GM23338 (cell line): ENCODE measurements at regions not wholly inside any gene's neighbourhood (a gene's known extent, or its start where the extent isn't known, plus 50 kb on each side); places are given as distances from the start of the nearest gene placed in this dataset.

Experiments
- ATAC-seq: fragments of 200-7000 bp; cut with Tn5 transposase; 3 replicates; pipeline ENCODE4 v1.9.1; 2020
- DNase-seq: peaks from one replicate; pipeline ENCODE4 v3.0.0-alpha.2; 2015; ENCODE audit warnings: low spot score
- H2AFZ ChIP-seq: fragments of 200-600 bp; sonication (generic); 2 replicates; pipeline ENCODE4 v1.8.0; 2016; ENCODE audit warnings: antibody characterized with exemption, mild to moderate bottlenecking, moderate library complexity
- H3F3A ChIP-seq: fragments of 200-600 bp; sonication (generic); replicated peaks from 2 replicates; pipeline ENCODE4 v1.8.0; 2017; ENCODE audit warnings: antibody characterized with exemption, mixed run types, low read depth
- H3K27ac ChIP-seq: fragments of 200-600 bp; sonication (generic); 2 replicates; pipeline ENCODE4 v1.6.1; 2016; ENCODE audit warnings: low read depth
- H3K27me3 ChIP-seq: fragments of 200-600 bp; sonication (generic); 2 replicates; pipeline ENCODE4 v1.8.0; 2016; ENCODE audit warnings: mild to moderate bottlenecking, mixed run types, moderate library complexity; ENCODE audit not compliant: insufficient read depth
- H3K36me3 ChIP-seq: fragments of 200-600 bp; sonication (generic); 2 replicates; pipeline ENCODE4 v1.8.0; 2016; ENCODE audit warnings: mild to moderate bottlenecking; ENCODE audit not compliant: insufficient read depth
- H3K4me1 ChIP-seq: fragments of 200-600 bp; sonication (generic); 2 replicates; pipeline ENCODE4 v1.8.0; 2016; ENCODE audit warnings: mild to moderate bottlenecking, moderate library complexity; ENCODE audit not compliant: insufficient read depth
- H3K4me2 ChIP-seq: fragments of 200-600 bp; sonication (generic); 2 replicates; pipeline ENCODE4 v1.7.1; 2017; ENCODE audit warnings: mixed run types
- H3K4me3 ChIP-seq: fragments of 200-600 bp; sonication (generic); 2 replicates; pipeline ENCODE4 v1.6.1; 2016; ENCODE audit warnings: mixed run types
- H3K79me2 ChIP-seq: fragments of 200-600 bp; sonication (generic); replicated peaks from 2 replicates; pipeline ENCODE4 v1.8.0; 2017; ENCODE audit warnings: mild to moderate bottlenecking; ENCODE audit not compliant: insufficient read depth
- H3K9me2 ChIP-seq: fragments of 200-600 bp; sonication (generic); 2 replicates; pipeline ENCODE4 v1.8.0; 2017; ENCODE audit not compliant: insufficient read depth
- H4K20me1 ChIP-seq: fragments of 200-600 bp; sonication (generic); replicated peaks from 2 replicates; pipeline ENCODE4 v1.8.0; 2017; ENCODE audit warnings: mild to moderate bottlenecking; ENCODE audit not compliant: insufficient read depth
- H3K27ac Mint-ChIP-seq: 2 replicates; pipeline ENCODE4 v1.8.0; 2020; ENCODE audit warnings: inconsistent platforms, mild to moderate bottlenecking, moderate library complexity, mixed read lengths
- H3K27me3 Mint-ChIP-seq: 3 replicates; pipeline ENCODE4 v1.8.0; 2022; ENCODE audit warnings: low read depth, mild to moderate bottlenecking, moderate library complexity, mixed read lengths, inconsistent platforms; ENCODE audit not compliant: insufficient read depth, poor library complexity
- H3K36me3 Mint-ChIP-seq: 3 replicates; pipeline ENCODE4 v1.8.0; 2021; ENCODE audit warnings: low read depth, mild to moderate bottlenecking, inconsistent platforms, moderate library complexity, mixed read lengths
- H3K4me1 Mint-ChIP-seq: 3 replicates; pipeline ENCODE4 v1.8.0; 2020; ENCODE audit warnings: mild to moderate bottlenecking, inconsistent platforms, mixed read lengths
- H3K4me3 Mint-ChIP-seq: 3 replicates; pipeline ENCODE4 v1.8.0; 2021; ENCODE audit warnings: moderate library complexity, mild to moderate bottlenecking, inconsistent platforms, mixed read lengths
- H3K9me3 Mint-ChIP-seq: 3 replicates; pipeline ENCODE4 v1.8.0; 2020; ENCODE audit warnings: moderate library complexity, mild to moderate bottlenecking, inconsistent platforms, mixed read lengths
- CREB1 ChIP-seq: fragments of 250-450 bp; sonication (Bioruptor Pico); IDR thresholded peaks from 2 replicates; pipeline ENCODE4 v1.5.0; 2020; ENCODE audit warnings: low read depth, mild to moderate bottlenecking, moderate library complexity
- CTCF ChIP-seq, 2 experiments: fragments of 200-600 bp in 1 of 2; sonication (generic) in 1 of 2; conservative IDR thresholded peaks; 2 replicates each; pipeline versions ENCODE4 v1.5.1 to v1.6.1; 2016 to 2017; ENCODE audit warnings: antibody characterized with exemption in 2 of 2, low read depth in 2 of 2, mild to moderate bottlenecking in 2 of 2, moderate library complexity in 1 of 2
- EZH2 ChIP-seq: fragments of 200-600 bp; sonication (generic); IDR thresholded peaks from one replicate; pipeline ENCODE4 v1.8.0; 2017; ENCODE audit warnings: antibody characterized with exemption, mild to moderate bottlenecking, low read depth; ENCODE audit not compliant: unreplicated experiment
- EZH2phosphoT487 ChIP-seq: fragments of 200-600 bp; sonication (generic); IDR thresholded peaks from one replicate; pipeline ENCODE4 v1.8.1; 2018; ENCODE audit warnings: antibody characterized with exemption; ENCODE audit not compliant: unreplicated experiment
- JUNB ChIP-seq: IDR thresholded peaks from one replicate; pipeline ENCODE4 v1.6.1; 2016; ENCODE audit warnings: antibody characterized with exemption; ENCODE audit not compliant: unreplicated experiment
- NANOG ChIP-seq: IDR thresholded peaks from 2 replicates; pipeline ENCODE4 v1.6.1; 2016; ENCODE audit warnings: antibody characterized with exemption, borderline replicate concordance
- POLR2AphosphoS5 ChIP-seq: IDR thresholded peaks from 2 replicates; pipeline ENCODE4 v1.6.1; 2016; ENCODE audit warnings: antibody characterized with exemption, low read depth
- REST ChIP-seq: IDR thresholded peaks from one replicate; pipeline ENCODE4 v1.6.1; 2018; ENCODE audit warnings: antibody characterized with exemption; ENCODE audit not compliant: unreplicated experiment
- STAT1 ChIP-seq: IDR thresholded peaks from one replicate; pipeline ENCODE4 v1.6.1; 2016; ENCODE audit warnings: antibody characterized with exemption; ENCODE audit not compliant: unreplicated experiment
- ZNF462 ChIP-seq: fragments of 250-450 bp; sonication (Bioruptor Pico); IDR thresholded peaks from 2 replicates; pipeline ENCODE4 v1.5.0; 2020; ENCODE audit warnings: mild to moderate bottlenecking, moderate library complexity

- Histone ChIP-seq H3K27ac (no peak overlapping the region), H4K20me1 (peaks cover 30% of the 10 kb centered on the region), H2AFZ (no peak overlapping the region), H3F3A (no peaks in the 10 kb centered on the region), H3K79me2 (no peaks in the 10 kb centered on the region), H3K36me3 (no peaks in the 10 kb centered on the region), H3K27me3 (peaks cover 100% of the 10 kb centered on the region), H3K4me2 (peak overlapping the region; percentile 86), H3K4me3 (peak overlapping the region; percentile 64), H3K4me1 (peaks cover 30% of the 10 kb centered on the region), H3K9me2 (no peaks in the 10 kb centered on the region)
- H3K27ac Mint-ChIP-seq, result no peak overlapping the region
- peak; percentile 24 for DNase-seq
- H3K36me3 Mint-ChIP-seq, result no peaks in the 10 kb centered on the region
- peak; percentile 10 for ATAC-seq
- no peaks in the 10 kb centered on the region; the same call in 2 of the 3 replicates for H3K9me3 Mint-ChIP-seq
- peaks cover 34% of the 10 kb centered on the region for H3K4me1 Mint-ChIP-seq
- H3K27me3 Mint-ChIP-seq, result peaks cover 9% of the 10 kb centered on the region
- H3K4me3 Mint-ChIP-seq, result peak overlapping the region; percentile 78
- TF ChIP-seq EZH2, result peak; percentile 89
- TF ChIP-seq POLR2AphosphoS5, result no peak
Observed at GRCh38 chr11:16613262-16613511, 125.3 kb upstream of the C11orf58 start.

GRCh38 chr11:16612566-16613261, 125.7 kb upstream of the C11orf58 start:
- Histone ChIP-seq H3F3A (no peaks in the 10 kb centered on the region), H3K4me1 (peaks cover 33% of the 10 kb centered on the region), H3K4me2 (peak overlapping the region; percentile 86), H3K27me3 (peaks cover 100% of the 10 kb centered on the region), H3K36me3 (no peaks in the 10 kb centered on the region), H3K79me2 (no peaks in the 10 kb centered on the region), H2AFZ (no peak overlapping the region), H3K4me3 (peak overlapping the region; percentile 64), H4K20me1 (peaks cover 31% of the 10 kb centered on the region), H3K27ac (no peak overlapping the region), H3K9me2 (no peaks in the 10 kb centered on the region)
- ATAC-seq (peak; percentile 10), DNase-seq (peak; percentile 38)
- H3K9me3 Mint-ChIP-seq, result no peaks in the 10 kb centered on the region; the same call in 2 of the 3 replicates
- peaks cover 34% of the 10 kb centered on the region for H3K4me1 Mint-ChIP-seq
- H3K27ac Mint-ChIP-seq, result no peak overlapping the region
- peak overlapping the region; percentile 78 for H3K4me3 Mint-ChIP-seq
- TF ChIP-seq CTCF (conservative IDR thresholded peaks at IDR 0.05; ENCODE audit: low read depth in 2 of 2), result no peak
- TF ChIP-seq STAT1, result no peak
- no peak for TF ChIP-seq JUNB
- TF ChIP-seq EZH2phosphoT487, result peak; percentile 47
- TF ChIP-seq NANOG, result no peak
- TF ChIP-seq CREB1 (CRISPR knock-in tag), result no peak
- no peak for TF ChIP-seq REST
- TF ChIP-seq EZH2, result peak; percentile 76
- no peak for TF ChIP-seq ZNF462 (CRISPR knock-in tag)
- H3K36me3 Mint-ChIP-seq, result no peaks in the 10 kb centered on the region
- peaks cover 9% of the 10 kb centered on the region for H3K27me3 Mint-ChIP-seq
